Activated CD4-positive, alpha-beta T cell treated with anti-CD3 and anti-CD28 coated beads for 48 hours (primary cell): ENCODE measurements at regions not wholly inside any gene's neighbourhood (a gene's known extent, or its start where the extent isn't known, plus 50 kb on each side); places are given as distances from the start of the nearest gene placed in this dataset.

Source experiments
- DNase-seq: peaks from one replicate; pipeline ENCODE4 v3.0.0-alpha.2; 2020

- no peak for DNase-seq
Measured at GRCh38 chr2:145040433-145040832, 520.5 kb upstream of the ZEB2 start.

DNA sequence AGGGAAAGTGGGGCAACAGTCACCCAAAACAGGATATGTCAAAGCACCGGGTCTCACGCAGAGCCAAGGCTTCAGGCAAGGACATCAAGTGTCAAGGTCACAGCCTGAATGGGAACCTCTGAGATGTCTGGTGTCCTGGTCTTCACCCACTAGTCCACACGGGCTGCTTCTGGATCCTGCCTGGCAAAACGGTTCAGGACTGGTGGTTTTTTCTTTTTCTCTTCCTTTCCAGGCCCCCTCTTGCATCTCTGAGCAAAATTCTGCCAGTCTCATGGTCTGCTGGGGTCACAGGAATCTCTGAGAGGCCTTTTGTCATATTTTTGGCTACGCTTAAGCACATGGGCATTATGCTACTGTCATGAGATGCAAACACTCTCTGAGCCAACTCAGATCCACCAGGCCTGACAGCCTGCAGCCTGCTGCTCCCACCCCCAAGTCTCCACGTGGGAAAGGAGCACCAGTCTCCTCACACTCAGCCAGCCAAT is 518.2 kb upstream of the ZEB2 start:
- DNase-seq, result no peak

- no peak for DNase-seq
Measured at GRCh38 chr2:145036421-145037011, 516.6 kb upstream of the ZEB2 start.

DNA sequence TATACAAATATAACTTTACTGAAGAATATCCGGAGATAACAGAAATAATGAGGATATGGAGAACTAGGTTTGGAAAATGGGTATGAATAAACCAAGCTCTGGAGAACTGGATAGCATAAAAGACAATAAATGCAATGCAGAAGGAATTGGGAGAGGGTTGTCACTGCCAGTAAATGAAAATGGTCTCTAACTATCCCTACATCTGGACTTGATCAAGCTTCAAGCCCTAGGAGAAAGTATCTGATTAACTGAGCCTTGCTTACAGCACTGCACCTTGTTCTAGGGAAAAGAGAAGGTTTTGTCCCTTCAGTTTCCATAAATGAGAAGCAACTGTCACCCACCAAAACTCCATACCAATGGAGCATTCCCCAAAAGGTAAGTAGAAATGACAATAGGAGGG is 514.6 kb upstream of the ZEB2 start:
- DNase-seq, result no peak

- no peak for DNase-seq
Measured at GRCh38 chr2:145033438-145033837, 513.5 kb upstream of the ZEB2 start.

DNA sequence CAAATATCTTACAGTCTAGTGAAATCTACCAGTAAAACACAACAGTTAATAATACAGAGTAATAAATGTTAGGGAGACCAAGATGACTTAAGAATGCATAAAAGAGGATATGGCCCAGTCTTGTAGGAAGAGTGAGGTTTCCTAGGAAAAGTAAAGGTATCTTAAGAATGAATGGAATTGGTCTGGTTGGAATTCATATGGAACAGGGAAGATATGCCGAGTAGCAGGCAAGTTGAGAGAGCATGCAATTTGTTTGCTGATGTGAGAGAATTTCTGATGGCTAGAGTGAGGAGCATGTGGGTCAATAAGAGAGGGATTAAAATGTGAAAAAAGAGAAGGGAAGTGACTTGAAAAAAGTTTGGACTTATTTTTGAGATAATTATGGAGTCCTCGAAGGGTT is 512.9 kb upstream of the ZEB2 start:
- no peak for DNase-seq

DNA sequence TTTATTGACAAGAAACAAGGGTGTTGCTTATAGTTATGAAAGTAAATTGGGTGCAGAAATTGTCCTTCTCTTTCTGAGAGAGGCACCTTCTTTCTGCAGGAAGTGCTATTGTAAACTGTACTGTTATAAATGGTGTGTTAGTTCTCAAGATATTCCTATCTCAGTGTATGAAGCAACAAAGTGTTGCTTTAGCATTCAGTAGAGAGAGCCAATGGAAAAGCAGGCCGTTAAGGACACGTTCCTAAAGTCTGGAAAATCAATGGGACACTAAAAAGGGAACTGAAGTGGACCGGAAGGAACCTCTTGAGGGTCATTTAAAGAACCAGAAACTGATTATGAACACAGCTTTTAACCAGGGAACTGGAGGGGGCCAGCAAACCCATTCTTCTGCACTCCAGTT is 510.0 kb upstream of the ZEB2 start:
- DNase-seq, result no peak

DNA sequence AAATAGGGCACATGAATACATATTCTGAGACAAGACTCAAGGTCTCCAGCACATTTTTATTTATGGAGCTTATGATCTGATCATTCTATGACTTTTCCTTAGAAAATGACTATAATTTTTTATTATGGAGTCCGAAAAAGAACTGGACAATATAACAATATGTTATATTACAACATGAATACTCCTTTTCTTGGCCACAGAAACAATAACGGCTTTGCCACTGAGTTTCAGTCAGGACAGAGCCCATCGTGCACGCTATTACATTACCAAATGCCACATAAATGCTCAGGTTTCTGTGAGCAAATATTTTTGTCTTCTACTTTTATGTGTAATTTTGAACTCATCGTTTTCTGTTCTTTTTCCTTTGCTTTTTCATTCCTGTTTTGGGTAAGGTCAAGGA is 509.2 kb upstream of the ZEB2 start:
- DNase-seq, result no peak

DNA sequence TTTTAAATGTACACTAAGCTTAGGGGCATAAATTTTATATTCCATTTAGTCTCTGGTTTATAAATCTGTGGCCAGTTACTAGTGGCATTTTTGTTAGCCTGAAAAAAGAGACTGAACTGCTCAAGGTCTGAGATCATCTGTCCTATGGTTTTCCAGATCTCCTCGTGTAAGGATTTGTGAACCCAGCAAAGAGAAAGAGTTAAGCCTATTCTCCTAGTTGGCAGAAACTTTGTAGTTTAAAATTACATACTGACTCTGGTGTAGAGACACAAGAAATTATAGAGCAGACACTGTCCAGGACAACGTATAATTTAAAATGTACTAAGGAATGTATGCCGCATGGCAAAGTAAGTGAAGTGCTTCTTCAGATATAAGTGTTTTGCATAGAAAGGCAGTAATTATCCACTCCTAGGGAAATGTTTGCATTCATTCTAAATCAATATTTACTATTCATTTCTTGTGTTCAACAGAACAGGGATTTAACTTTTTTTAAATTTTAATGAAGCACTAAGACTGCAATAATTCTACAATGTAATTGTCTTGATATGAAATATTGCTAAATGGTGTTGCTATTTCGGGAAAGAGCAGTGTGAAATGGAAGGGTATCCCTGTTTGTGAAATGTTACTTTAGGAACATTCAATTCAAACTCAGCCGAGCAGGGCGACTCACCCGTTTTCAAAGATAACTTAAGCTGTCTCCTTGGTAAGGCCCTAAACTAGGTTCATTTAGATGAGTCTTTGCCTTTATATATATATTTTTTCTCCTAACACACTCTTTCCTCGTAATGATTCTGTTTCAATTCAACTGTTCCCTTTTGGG is 508.4 kb upstream of the ZEB2 start:
- DNase-seq, result no peak

DNA sequence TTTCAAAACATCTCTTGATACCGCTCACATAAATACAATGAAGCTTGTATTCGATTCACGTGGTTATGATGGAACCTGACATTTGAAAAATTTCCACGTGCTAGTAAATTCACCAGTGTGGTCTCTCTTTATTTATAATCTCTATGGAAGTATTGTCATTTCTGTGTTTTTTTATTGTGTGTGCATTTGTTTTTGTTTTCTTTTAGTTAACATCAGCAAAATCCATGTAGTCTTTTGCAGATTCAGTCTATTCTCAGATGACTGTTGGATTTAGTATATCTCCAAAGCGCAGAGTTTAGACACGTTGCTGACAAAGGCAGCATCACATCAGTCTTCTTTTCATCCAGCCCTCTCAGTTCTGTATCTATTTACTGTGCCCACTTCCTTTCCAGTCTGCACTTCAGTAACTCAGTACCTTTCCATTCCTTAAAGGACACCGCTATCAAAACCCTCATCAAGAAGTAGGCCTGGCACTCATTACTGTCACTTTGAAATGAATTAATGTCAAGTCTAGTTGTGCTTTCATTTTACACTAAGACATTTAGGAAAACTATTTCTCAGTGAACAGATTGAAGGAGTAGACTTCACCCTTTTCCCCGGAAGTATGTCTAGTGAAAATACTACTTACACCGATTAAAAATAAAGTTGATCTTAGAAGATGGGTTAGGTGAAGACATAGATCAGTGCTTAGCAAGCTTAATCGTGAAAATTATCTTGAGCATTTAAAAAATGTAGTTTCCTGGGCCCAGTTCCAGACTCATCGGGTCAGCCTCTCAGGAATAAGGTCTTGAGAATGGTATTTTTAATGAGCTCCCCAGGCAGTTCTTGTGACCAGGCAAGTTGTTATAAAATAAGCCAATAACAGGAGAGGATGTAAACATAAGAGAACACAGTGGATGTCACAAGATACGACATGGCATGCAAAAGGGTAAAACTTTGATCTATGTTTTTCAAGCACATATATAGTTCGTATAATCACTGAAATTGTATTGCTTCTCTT is 506.8 kb upstream of the ZEB2 start:
- DNase-seq, result no peak

GRCh38 chr2:145025382-145025781 is 505.5 kb upstream of the ZEB2 start:
- no peak for DNase-seq

DNA sequence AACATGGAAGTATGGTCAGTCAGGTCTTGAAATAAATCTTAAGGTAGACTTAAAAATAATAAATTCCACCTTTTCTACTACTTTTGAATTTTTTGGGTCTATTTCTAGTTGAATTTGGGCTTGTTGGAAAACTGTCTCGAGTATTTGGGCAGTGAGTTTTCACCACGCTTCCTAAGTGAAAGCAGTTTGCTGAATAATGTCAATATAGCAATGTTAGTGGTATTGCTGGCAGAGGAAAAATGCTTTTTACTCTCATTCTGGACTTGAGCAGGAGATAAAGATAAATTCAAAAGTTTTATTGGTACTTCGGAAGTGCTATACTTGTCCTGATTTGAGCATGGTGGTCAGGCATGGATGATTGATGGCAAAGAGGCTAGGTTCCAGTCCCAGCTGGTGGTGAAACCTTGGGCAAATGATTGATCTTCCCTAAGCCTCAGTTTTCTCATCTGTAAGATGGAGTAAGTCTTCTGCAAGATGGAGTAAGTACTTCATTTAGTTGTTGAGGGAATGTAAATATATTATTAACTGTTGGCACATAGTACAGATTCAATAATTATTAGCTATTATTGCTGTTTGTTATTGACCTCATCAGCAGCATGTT is 503.5 kb upstream of the ZEB2 start:
- no peak for DNase-seq

- no peak for DNase-seq
Measured at GRCh38 chr2:145022666-145023333, 502.9 kb upstream of the ZEB2 start.

GRCh38 chr2:145021962-145022665 is 502.2 kb upstream of the ZEB2 start:
- DNase-seq, result no peak

- DNase-seq, result no peak
Measured at GRCh38 chr2:145020694-145021093, 500.8 kb upstream of the ZEB2 start.

GRCh38 chr2:145020139-145020538 is 500.2 kb upstream of the ZEB2 start:
- DNase-seq, result no peak

DNA sequence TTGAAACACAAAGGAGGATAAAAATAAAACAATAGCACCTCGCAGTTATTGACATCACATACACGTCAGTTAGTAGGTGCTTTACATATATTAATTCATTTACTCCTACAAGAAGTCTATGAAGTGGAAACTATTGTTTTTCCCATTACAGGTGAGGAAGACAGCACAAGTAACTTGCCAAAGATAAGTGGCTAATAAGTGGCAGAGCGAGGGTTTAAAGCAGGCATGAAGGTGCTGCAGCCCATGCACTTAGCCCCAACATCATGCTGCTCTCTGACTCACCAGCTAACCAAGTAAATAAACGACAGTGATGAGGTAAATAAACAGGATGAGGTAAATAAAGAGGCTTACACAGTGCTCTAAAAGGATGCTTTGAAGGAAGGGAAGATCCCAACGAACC is 498.6 kb upstream of the ZEB2 start:
- no peak for DNase-seq

GRCh38 chr2:145017149-145017548 is 497.2 kb upstream of the ZEB2 start:
- DNase-seq, result no peak

DNA sequence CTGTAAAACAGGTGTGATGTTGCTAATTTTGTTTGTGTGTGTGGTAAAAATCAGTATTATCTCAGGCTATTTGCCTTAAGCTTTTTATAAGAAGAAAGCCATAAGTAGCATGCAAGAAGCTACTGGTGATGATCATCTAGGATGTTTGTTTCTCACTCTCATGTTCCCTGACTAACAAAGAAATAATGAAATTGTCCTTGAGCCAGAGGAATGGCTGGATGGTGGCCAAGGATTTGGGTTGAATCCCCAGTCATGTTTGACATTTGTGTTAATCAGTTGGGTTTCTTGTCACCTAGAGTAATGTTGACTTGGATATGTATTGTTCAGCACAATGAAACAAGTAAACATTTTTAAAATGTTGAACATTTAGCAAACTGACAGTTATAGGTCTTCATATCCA is 496.8 kb upstream of the ZEB2 start:
- no peak for DNase-seq

DNA sequence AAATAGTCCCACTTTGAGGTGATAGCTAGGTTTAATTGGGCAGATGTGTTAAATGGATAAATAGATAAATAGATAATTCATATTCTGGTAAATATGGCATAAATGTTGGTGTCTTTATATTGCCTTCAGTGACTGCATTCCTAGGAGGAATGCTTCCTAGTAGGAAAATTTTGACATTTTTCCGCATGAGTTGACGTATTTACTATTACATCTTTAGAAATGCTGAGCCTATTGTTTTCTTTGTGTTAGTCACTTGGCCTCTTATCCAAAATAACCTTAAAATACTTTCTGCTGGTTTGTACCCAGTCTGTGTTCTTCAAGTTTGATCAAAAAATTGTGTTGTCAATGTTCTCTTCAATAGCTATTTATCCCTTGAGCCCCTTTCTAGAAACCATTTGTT is 495.6 kb upstream of the ZEB2 start:
- DNase-seq, result no peak

DNA sequence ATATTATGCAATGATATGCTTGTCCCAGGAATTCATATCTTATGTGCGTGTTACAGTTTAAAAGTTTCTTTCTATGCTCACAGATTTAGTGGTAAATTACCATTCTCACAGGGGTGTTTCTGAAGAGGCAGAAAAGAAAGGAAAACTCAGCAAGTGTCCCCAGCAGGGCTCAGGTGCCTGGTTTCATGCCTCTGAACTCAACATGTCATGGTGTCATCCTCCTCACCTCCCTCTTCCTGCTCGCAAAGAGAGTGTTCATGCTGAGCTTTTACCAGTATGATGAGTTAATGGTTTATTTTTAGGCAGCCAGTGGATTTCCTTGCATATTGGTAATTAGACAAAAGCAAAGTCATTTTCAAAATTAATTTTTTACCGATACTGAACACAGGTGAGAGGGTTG is 492.9 kb upstream of the ZEB2 start:
- no peak for DNase-seq

GRCh38 chr2:145012214-145012670 is 492.3 kb upstream of the ZEB2 start:
- no peak for DNase-seq
